ENCODE measurements at regions not wholly inside any gene's neighbourhood (a gene's known extent, or its start where the extent isn't known, plus 50 kb on each side); places are given as distances from the start of the nearest gene placed in this dataset.

GRCh38 chr12:77742631-77743030 is 88.1 kb upstream of the NAV3 start:
- no peak for TF ChIP-seq POLR2AphosphoS5 (IDR thresholded peaks at IDR 0.05; ENCODE audit: low read depth, low read length)
- no peak for TF ChIP-seq POLR2A (IDR thresholded peaks at IDR 0.05; ENCODE audit: low read depth, low read length)
- TF ChIP-seq TAF1 (IDR thresholded peaks at IDR 0.05; ENCODE audit: borderline replicate concordance, low read depth, low read length): no peak

All from GM12892 (cell line).